ENCODE measurements at regions not wholly inside any gene's neighbourhood (a gene's known extent, or its start where the extent isn't known, plus 50 kb on each side); places are given as distances from the start of the nearest gene placed in this dataset.

DNA sequence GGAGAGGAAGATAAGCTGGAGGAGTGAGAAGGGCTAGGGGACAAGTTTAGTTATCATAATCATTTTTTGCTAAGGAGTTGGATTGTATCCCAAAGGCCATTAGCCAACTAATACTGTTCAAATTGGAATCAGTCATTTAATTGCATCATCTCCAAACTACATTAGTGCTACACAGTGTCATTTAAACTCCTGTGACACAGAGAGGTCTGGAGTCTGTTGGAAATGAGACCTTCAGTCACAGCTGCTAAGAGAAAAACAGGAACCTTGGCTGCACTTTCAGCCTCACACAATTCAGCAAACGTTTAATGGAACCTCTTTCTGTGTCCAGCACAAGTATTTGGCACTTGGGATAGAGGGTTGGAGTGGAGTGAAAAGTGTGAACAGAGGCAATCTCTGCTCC, 175.5 kb upstream of the MGAT5 start:
- no peaks in the 10 kb centered on the region for H3K27me3 ChIP-seq
- DNase-seq: no peak
- no peaks in the 10 kb centered on the region for H3K4me1 ChIP-seq
- intact Hi-C loops (cut with DNase I; ENCODE audit: low total_unique reads): no loop called here
- no peak overlapping the region for H3K27ac ChIP-seq
- no peak overlapping the region for H3K4me3 ChIP-seq
- WGBS, 2 donors: 7 to 26% methylated on average over 1 of the region's 1 CpG
- H3K36me3 ChIP-seq (ENCODE audit: low read depth, missing control alignments): no peaks in the 10 kb centered on the region
- TF ChIP-seq, protein P1, sequence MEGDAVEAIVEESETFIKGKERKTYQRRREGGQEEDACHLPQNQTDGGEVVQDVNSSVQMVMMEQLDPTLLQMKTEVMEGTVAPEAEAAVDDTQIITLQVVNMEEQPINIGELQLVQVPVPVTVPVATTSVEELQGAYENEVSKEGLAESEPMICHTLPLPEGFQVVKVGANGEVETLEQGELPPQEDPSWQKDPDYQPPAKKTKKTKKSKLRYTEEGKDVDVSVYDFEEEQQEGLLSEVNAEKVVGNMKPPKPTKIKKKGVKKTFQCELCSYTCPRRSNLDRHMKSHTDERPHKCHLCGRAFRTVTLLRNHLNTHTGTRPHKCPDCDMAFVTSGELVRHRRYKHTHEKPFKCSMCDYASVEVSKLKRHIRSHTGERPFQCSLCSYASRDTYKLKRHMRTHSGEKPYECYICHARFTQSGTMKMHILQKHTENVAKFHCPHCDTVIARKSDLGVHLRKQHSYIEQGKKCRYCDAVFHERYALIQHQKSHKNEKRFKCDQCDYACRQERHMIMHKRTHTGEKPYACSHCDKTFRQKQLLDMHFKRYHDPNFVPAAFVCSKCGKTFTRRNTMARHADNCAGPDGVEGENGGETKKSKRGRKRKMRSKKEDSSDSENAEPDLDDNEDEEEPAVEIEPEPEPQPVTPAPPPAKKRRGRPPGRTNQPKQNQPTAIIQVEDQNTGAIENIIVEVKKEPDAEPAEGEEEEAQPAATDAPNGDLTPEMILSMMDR (IDR thresholded peaks at IDR 0.05): no peak
- no peak for TF ChIP-seq POLR2A (IDR thresholded peaks at IDR 0.05)
- no peaks in the 10 kb centered on the region for H3K9me3 ChIP-seq

DNA sequence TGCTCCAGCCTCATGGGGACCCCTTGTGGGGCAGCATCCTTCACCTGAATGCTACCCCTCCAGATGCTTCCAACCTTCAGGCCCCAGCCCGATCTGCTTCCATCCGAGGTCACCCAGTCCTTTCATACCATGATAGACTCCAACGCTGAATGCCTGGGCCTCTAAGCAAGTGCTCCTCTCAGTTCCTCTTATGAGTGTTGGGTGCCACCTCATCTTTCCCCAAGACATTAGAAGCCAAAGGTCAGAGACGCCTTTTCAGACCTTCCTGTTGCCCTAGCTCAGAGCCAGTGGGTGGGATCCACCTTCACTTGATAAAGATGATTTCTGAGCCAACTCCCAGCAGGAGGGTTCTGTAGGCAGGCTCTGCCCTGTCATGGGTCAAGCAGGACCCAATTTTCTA, 174.5 kb upstream of the MGAT5 start:
- TF ChIP-seq POLR2A (IDR thresholded peaks at IDR 0.05): no peak
- TF ChIP-seq, protein P1 (IDR thresholded peaks at IDR 0.05): no peak
- intact Hi-C loops (cut with DNase I; ENCODE audit: low total_unique reads): no loop called here
- H3K27ac ChIP-seq: no peak overlapping the region
- no peaks in the 10 kb centered on the region for H3K4me1 ChIP-seq
- H3K9me3 ChIP-seq: no peaks in the 10 kb centered on the region
- no peak for DNase-seq
- H3K27me3 ChIP-seq: no peaks in the 10 kb centered on the region
- 86 to 90% methylated on average over 4 of the region's 4 CpGs for WGBS, 2 donors
- no peaks in the 10 kb centered on the region for H3K36me3 ChIP-seq (ENCODE audit: low read depth, missing control alignments)
- no peak overlapping the region for H3K4me3 ChIP-seq

GRCh38 chr2:134080386-134081089, 173.3 kb upstream of the MGAT5 start:
- Histone ChIP-seq H3K27me3 (no peaks in the 10 kb centered on the region), H3K27ac (no peak overlapping the region), H3K4me1 (no peaks in the 10 kb centered on the region), H3K36me3 (ENCODE audit: low read depth, missing control alignments) (no peaks in the 10 kb centered on the region), H3K9me3 (no peaks in the 10 kb centered on the region), H3K4me3 (no peak overlapping the region)
- no peak for DNase-seq
- WGBS, 2 donors: 88 to 91% methylated on average over 7 of the region's 7 CpGs
- intact Hi-C loops (cut with DNase I; ENCODE audit: low total_unique reads): no loop called here
- no peak for TF ChIP-seq POLR2A (IDR thresholded peaks at IDR 0.05)
- TF ChIP-seq, protein P1 (IDR thresholded peaks at IDR 0.05): no peak

- no peak for DNase-seq
- Histone ChIP-seq H3K4me3 (no peak overlapping the region), H3K36me3 (ENCODE audit: low read depth, missing control alignments) (no peaks in the 10 kb centered on the region), H3K9me3 (no peaks in the 10 kb centered on the region), H3K27ac (no peak overlapping the region), H3K4me1 (no peaks in the 10 kb centered on the region), H3K27me3 (no peaks in the 10 kb centered on the region)
- TF ChIP-seq, protein P1 (IDR thresholded peaks at IDR 0.05): no peak
- TF ChIP-seq POLR2A (IDR thresholded peaks at IDR 0.05): no peak
- WGBS, 2 donors: 59 to 63% methylated on average over 8 of the region's 8 CpGs
- intact Hi-C loops (cut with DNase I; ENCODE audit: low total_unique reads): no loop called here
Observed at GRCh38 chr2:134081238-134081938, 172.5 kb upstream of the MGAT5 start.
